Calu3 (cell line): ENCODE measurements at regions not wholly inside any gene's neighbourhood (a gene's known extent, or its start where the extent isn't known, plus 50 kb on each side); places are given as distances from the start of the nearest gene placed in this dataset.

ENCODE experiments used
- BruUV-seq: library from RNA; stranded (reverse); fragments of 400-500 nt; replicated peaks from 2 replicates; lab custom pipeline; 2021; lab: Mats Ljungman, UMichigan
- CTCF ChIA-PET: fragments of 300-600 bp; sonication (Branson Sonifier 250); formaldehyde crosslinking; loops from one replicate; lab custom pipeline; 2022; ENCODE audit warnings: antibody characterized with exemption; lab: Charles Lee
- DNase-seq: peaks from one replicate; pipeline ENCODE4 v3.0.0; 2022
- H3K27ac Mint-ChIP-seq: one replicate; pipeline ENCODE4 v1.8.0; 2022; ENCODE audit warnings: mixed read lengths; ENCODE audit not compliant: unreplicated experiment
- H3K27me3 Mint-ChIP-seq: one replicate; pipeline ENCODE4 v1.8.0; 2022; ENCODE audit warnings: mixed read lengths; ENCODE audit not compliant: unreplicated experiment
- H3K36me3 Mint-ChIP-seq: one replicate; pipeline ENCODE4 v1.8.0; 2022; ENCODE audit warnings: mild to moderate bottlenecking, moderate library complexity, mixed read lengths; ENCODE audit not compliant: insufficient read depth, unreplicated experiment
- H3K4me1 Mint-ChIP-seq: one replicate; pipeline ENCODE4 v1.8.0; 2022; ENCODE audit warnings: mild to moderate bottlenecking, low read depth, mixed read lengths; ENCODE audit not compliant: unreplicated experiment
- H3K4me3 Mint-ChIP-seq: one replicate; pipeline ENCODE4 v1.8.0; 2022; ENCODE audit warnings: mild to moderate bottlenecking, low read depth, moderate library complexity, mixed read lengths; ENCODE audit not compliant: unreplicated experiment
- H3K9me3 Mint-ChIP-seq: one replicate; pipeline ENCODE4 v1.8.0; 2022; ENCODE audit warnings: low read depth, mixed read lengths; ENCODE audit not compliant: unreplicated experiment
- intact Hi-C: fragments of 100-400 bp; cut with micrococcal nuclease; formaldehyde crosslinking; loops from one replicate; pipeline ENCODE4 v1.10.0; 2022; ENCODE audit not compliant: unreplicated experiment
- TF ChIP-seq, protein P1 (sequence below): fragments of 200-600 bp; IDR thresholded peaks from one replicate; pipeline ENCODE4 v1.8.0; 2022; ENCODE audit warnings: antibody characterized with exemption; ENCODE audit not compliant: unreplicated experiment

DNA sequence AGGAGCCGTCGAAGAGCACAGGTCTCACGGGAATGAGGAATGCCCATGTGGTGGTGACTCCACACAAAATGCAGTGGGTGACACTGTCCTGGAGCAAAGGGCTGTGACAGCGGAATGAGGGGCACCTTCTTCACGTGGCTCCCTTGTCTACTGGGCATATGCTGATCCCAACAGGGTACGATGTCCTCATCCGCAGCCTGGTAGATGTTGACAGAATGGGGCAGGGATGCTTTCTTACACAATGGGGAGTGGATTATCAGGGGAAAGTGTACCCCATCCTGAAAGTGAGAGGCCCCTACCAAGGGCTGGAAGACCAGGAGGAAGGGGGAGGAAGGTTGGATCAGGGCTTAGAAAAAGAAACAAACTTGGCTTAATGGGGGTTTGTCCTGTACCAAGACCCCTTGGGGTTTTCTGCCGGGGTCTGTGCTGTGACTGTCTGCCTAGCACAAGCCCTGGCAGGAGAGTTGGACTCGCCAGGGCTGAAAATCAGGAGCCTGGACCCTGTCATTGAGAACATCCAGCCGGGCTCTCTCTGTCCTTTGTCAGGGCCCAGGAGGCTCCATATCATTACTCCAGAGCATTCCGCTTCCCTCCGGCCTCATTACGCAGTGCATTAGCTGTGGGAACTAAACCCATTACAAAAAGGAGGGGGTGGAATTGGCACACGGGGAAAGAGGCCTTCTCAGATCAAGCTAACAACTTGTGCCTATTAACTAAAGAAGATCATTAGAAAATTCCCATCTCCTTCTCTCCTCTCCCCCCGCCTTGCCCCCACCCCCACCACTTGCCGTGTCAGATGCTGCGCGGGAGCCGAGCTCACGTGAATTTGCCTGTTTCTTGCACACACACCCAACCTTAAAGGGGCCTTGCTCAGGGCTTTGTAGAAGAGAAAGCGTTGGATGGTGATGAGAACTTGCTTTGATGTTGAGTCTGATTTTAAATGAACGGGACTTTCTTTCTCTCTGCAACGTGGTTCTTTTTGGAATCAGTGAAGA lies 171.8 kb upstream of the PARP11 start:
- no peak for DNase-seq
- no TSS peak for BruUV-seq
- no peak overlapping the region for H3K4me3 Mint-ChIP-seq
- H3K27me3 Mint-ChIP-seq: peaks cover 99% of the 10 kb centered on the region
- H3K27ac Mint-ChIP-seq: no peak overlapping the region
- intact Hi-C loops: no loop called here
- no peaks in the 10 kb centered on the region for H3K9me3 Mint-ChIP-seq
- CTCF ChIA-PET: interaction anchor here (0.6 to 0.7 kb wide), 2 partner anchors 40 to 826 kb away, joined by 3 to 5 read pairs; no protein-coding TSS in a partner anchor
- TF ChIP-seq, protein P1, sequence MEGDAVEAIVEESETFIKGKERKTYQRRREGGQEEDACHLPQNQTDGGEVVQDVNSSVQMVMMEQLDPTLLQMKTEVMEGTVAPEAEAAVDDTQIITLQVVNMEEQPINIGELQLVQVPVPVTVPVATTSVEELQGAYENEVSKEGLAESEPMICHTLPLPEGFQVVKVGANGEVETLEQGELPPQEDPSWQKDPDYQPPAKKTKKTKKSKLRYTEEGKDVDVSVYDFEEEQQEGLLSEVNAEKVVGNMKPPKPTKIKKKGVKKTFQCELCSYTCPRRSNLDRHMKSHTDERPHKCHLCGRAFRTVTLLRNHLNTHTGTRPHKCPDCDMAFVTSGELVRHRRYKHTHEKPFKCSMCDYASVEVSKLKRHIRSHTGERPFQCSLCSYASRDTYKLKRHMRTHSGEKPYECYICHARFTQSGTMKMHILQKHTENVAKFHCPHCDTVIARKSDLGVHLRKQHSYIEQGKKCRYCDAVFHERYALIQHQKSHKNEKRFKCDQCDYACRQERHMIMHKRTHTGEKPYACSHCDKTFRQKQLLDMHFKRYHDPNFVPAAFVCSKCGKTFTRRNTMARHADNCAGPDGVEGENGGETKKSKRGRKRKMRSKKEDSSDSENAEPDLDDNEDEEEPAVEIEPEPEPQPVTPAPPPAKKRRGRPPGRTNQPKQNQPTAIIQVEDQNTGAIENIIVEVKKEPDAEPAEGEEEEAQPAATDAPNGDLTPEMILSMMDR: no peak
- H3K36me3 Mint-ChIP-seq: no peaks in the 10 kb centered on the region
- H3K4me1 Mint-ChIP-seq: no peaks in the 10 kb centered on the region

GRCh38 chr12:4044101-4044500 lies 170.9 kb upstream of the PARP11 start:
- TF ChIP-seq, protein P1: no peak
- no TSS peak for BruUV-seq
- Mint-ChIP-seq H3K27ac (no peak overlapping the region), H3K36me3 (no peaks in the 10 kb centered on the region), H3K4me3 (no peak overlapping the region), H3K4me1 (no peaks in the 10 kb centered on the region), H3K9me3 (no peaks in the 10 kb centered on the region), H3K27me3 (peaks cover 100% of the 10 kb centered on the region)
- no peak for DNase-seq
- intact Hi-C loops: no loop called here
- CTCF ChIA-PET: no interaction called here

- intact Hi-C loops: no loop called here
- H3K4me1 Mint-ChIP-seq: no peaks in the 10 kb centered on the region
- H3K27ac Mint-ChIP-seq: no peak overlapping the region
- H3K9me3 Mint-ChIP-seq: no peaks in the 10 kb centered on the region
- no TSS peak for BruUV-seq
- H3K27me3 Mint-ChIP-seq: peaks cover 98% of the 10 kb centered on the region
- no peak for DNase-seq
- H3K4me3 Mint-ChIP-seq: no peak overlapping the region
- CTCF ChIA-PET: no interaction called here
- TF ChIP-seq, protein P1: no peak
- no peaks in the 10 kb centered on the region for H3K36me3 Mint-ChIP-seq
Observed at GRCh38 chr12:4041187-4041885, 168.1 kb upstream of the PARP11 start.

GRCh38 chr12:4039931-4040330 lies 166.7 kb upstream of the PARP11 start:
- H3K27me3 Mint-ChIP-seq: peaks cover 98% of the 10 kb centered on the region
- TF ChIP-seq, protein P1: no peak
- CTCF ChIA-PET: interaction anchor here (2.4 to 3.5 kb wide), 2 partner anchors 155 to 237 kb away, joined by 6 to 13 read pairs; no protein-coding TSS in a partner anchor
- H3K4me1 Mint-ChIP-seq: no peaks in the 10 kb centered on the region
- H3K9me3 Mint-ChIP-seq: no peaks in the 10 kb centered on the region
- no peak for DNase-seq
- no peak overlapping the region for H3K27ac Mint-ChIP-seq
- no TSS peak for BruUV-seq
- no peak overlapping the region for H3K4me3 Mint-ChIP-seq
- H3K36me3 Mint-ChIP-seq: no peaks in the 10 kb centered on the region
- intact Hi-C loops: loop anchor here (5.0 kb wide), 1 partner anchor 237 kb away; no protein-coding TSS in a partner anchor
